Upper lobe of left lung (tissue), 4 donors: ENCODE measurements at regions not wholly inside any gene's neighbourhood (a gene's known extent, or its start where the extent isn't known, plus 50 kb on each side); places are given as distances from the start of the nearest gene placed in this dataset.

Source experiments
- EP300 ChIP-seq, 4 donors: sonication (generic); formaldehyde crosslinking; IDR thresholded peaks; one replicate each; pipeline ENCODE4 v1.5.1; 2017; ENCODE audit warnings: antibody characterized with exemption in 4 of 4, control low read depth in 2 of 4
- POLR2A ChIP-seq, 4 donors: fragments of 450-650 bp; IDR thresholded peaks; one replicate each; pipeline ENCODE4 v1.5.1; 2016 to 2017; ENCODE audit warnings: antibody characterized with exemption in 4 of 4, mild to moderate bottlenecking in 2 of 4
- TF ChIP-seq, protein P1 (sequence below), 6 experiments: fragments of 450-650 bp in 4 of 6; fragments of 200-600 bp in 2 of 6; sonication (generic) in 2 of 6; IDR thresholded peaks; one replicate each; pipeline ENCODE4 v1.5.1; 2016 to 2019; ENCODE audit warnings: antibody characterized with exemption in 6 of 6

DNA sequence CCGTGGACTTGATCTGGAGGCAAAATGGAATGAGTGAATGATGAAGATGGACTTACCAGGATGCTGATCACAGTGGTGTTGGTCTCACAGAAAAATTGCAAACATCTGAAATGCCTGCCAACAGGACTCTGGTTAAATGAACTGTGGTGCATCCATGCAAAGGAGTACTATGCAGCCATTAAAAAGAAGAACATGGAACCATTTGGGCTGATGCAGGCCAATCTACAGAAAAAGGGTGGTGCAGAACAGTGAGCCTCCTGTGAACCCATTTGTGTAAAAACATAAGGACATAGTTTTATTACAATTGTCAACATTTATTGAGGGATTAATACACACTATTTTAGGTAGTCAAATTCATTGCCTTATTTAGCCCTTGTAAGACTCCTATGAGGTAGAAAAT is 111.9 kb downstream of the MN1 start:
- TF ChIP-seq, protein P1, sequence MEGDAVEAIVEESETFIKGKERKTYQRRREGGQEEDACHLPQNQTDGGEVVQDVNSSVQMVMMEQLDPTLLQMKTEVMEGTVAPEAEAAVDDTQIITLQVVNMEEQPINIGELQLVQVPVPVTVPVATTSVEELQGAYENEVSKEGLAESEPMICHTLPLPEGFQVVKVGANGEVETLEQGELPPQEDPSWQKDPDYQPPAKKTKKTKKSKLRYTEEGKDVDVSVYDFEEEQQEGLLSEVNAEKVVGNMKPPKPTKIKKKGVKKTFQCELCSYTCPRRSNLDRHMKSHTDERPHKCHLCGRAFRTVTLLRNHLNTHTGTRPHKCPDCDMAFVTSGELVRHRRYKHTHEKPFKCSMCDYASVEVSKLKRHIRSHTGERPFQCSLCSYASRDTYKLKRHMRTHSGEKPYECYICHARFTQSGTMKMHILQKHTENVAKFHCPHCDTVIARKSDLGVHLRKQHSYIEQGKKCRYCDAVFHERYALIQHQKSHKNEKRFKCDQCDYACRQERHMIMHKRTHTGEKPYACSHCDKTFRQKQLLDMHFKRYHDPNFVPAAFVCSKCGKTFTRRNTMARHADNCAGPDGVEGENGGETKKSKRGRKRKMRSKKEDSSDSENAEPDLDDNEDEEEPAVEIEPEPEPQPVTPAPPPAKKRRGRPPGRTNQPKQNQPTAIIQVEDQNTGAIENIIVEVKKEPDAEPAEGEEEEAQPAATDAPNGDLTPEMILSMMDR (IDR thresholded peaks at IDR 0.05) = no peak
- TF ChIP-seq EP300 (IDR thresholded peaks at IDR 0.05) (no peak), POLR2A (IDR thresholded peaks at IDR 0.05) (no peak)
